DLD1 (cell line): ENCODE measurements at regions not wholly inside any gene's neighbourhood (a gene's known extent, or its start where the extent isn't known, plus 50 kb on each side); places are given as distances from the start of the nearest gene placed in this dataset.
"Not testable (repeated sequence)": the region's sequence is repeated elsewhere in the genome, so short reads cannot be mapped to it uniquely, and the experiment has no call there.

Source experiments
- in situ Hi-C: cut with HindIII; loops from 2 replicates; pipeline ENCODE4 v1.10.0; 2017; ENCODE audit warnings: low sequenced_read_pairs

- in situ Hi-C loops = no loop called here
Observed at GRCh38 chr1:229159668-229160544, 111.0 kb upstream of the RAB4A start.

DNA sequence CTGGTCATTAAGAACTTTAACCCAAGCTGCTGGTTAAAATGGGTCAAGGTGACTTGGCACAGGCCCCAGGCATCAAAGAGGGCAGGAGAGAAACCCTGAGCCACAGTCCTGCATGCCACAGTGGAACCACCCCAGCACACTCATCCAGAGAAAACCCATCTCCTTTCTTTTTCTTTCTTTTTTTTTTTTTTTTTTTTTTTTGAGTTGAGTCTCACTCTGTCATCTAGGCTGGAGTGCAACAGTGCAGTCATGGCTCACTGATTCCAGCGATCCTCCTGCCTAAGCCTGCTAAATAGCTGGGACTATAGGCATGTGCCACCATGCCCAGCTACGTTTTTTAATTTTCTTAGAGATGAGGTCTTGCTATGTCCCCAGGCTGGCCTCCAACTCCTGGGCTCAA, 109.2 kb upstream of the RAB4A start:
- in situ Hi-C loops = no loop called here

GRCh38 chr1:229162825-229163515, 107.9 kb upstream of the RAB4A start:
- in situ Hi-C loops = no loop called here

GRCh38 chr1:229164348-229164747, 106.6 kb upstream of the RAB4A start:
- in situ Hi-C loops = no loop called here

DNA sequence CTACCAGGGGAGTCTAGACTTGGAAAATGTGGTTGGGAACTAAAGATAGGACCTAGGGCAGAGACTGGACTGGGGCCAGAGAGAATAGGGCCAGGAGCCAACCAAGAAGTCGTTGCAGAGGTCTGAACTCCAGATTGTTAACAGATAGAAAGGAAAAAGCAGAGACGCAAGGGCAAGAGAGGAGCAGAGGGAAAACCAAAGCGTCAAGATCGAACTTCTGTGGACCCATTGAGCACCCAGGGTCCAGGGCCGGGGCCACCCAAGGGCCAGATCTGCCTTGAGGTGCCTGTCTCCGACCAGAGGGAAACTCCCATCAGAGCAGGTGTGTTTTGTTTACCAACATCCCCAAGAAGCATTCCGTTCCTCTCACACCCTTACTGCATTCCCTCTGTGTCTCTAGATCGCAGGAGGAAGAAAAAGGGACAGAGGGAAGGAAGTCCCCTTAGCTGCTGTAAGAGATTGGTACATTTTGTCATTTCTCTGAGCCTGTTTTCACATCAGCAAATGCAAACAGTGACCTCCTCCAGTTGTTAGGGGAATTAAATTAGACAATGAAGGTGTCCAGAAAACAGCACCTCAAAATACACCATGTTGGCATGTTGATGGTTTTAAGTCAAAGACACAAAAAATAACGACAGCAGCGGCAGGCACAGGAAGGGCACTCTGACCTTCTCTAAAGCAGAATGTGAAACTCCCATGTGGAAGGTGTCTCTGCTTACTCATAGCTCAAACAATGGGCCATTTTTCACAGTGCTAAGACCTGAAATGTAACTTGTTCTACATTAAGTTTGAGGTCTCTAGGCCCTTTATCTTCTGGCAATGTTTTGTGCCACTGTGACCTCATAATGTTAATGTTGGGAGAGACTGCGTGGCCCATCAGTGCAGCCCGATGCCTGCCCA, 105.8 kb upstream of the RAB4A start:
- in situ Hi-C loops = loop anchor here (5.0 kb wide), 1 partner anchor 62 kb away; no protein-coding TSS in a partner anchor

- in situ Hi-C loops = loop anchor here (5.0 kb wide), 1 partner anchor 60 kb away; no protein-coding TSS in a partner anchor
Observed at GRCh38 chr1:229167318-229167717, 103.6 kb upstream of the RAB4A start.

DNA sequence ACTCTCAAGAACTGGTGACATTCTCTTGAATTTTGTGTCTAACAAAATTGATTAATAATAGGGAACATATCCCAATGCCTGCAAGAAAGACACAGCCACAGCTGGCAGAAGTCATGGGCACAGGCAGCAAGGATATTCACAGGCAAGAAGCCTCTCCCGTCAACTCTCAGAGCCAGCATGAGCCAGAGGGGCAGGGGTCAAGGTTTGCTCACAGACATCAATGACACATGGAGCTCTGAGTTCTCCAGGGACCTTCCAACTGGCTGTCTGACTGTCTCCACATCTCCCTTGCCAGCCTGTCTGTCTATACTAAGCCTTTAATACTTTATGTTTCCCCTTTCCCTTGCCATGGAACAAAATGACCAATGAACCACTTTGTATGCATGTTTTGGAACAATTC, 101.5 kb upstream of the RAB4A start:
- in situ Hi-C loops = loop anchor here (5.0 kb wide), 1 partner anchor 58 kb away; no protein-coding TSS in a partner anchor

GRCh38 chr1:229170274-229170673, 100.6 kb upstream of the RAB4A start:
- in situ Hi-C loops = no loop called here

GRCh38 chr1:229170778-229171505, 100.0 kb upstream of the RAB4A start:
- in situ Hi-C loops = no loop called here

DNA sequence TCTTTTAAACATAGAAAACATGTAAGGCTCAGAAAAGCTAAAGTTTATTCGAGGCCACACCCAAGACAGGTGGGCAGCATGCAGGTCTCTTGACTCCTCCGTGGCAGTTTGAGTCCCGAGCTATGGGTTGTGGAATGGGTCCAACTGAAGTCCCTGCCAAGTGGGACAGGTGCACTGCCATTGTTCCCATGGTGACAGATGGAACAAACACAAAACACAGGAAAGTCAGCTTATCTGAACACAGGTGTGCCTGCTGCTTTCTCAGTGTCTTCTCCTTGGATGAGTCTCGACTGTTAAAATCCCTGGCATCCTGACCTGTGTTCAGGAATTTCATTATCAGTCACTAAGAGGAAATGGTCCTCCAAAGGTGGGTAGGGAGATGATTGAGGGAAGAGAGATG, 99.0 kb upstream of the RAB4A start:
- in situ Hi-C loops = no loop called here

- in situ Hi-C loops = not testable (repeated sequence)
Observed at GRCh38 chr1:229173491-229174476, 97.1 kb upstream of the RAB4A start.

GRCh38 chr1:229175297-229175696, 95.6 kb upstream of the RAB4A start:
- in situ Hi-C loops = not testable (repeated sequence)

DNA sequence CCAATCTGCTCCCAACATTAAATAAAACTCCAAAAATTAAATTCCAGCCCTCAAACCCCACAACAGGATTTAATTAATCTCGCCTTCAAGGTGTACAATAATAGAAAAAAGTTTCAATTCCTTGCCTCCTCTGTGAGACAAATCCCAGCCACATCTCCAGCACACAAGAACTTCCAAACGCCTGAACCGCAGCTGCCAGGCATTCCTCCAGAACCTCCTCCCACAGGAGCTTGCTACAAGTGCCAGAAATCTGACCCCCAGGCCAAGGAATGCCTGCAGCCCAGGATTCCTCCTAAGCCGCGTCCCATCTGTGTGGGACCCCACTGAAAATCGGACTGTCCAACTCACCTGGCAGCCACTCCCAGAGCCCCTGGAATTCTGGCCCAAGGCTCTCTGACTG, 94.5 kb upstream of the RAB4A start:
- in situ Hi-C loops = not testable (repeated sequence)

DNA sequence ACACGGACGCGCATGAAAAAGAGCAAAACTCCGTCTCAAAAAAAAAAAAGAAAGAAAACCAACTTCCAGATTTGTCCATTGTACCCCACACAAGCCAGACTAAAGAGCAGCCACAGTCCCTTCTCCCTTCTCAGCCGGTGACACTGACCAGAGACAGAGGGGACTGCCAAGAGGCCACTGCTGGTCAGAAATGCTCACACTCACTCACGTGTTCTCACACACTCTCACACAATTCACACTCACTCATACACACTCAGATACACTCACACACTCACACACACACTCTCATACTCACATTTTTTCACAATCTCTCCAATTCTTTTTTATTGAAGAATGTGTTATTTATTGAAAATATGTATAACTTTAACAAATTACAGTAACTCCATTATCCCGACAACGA, 90.8 kb upstream of the RAB4A start:
- in situ Hi-C loops = no loop called here

- in situ Hi-C loops = no loop called here
Observed at GRCh38 chr1:229181419-229181818, 89.5 kb upstream of the RAB4A start.

DNA sequence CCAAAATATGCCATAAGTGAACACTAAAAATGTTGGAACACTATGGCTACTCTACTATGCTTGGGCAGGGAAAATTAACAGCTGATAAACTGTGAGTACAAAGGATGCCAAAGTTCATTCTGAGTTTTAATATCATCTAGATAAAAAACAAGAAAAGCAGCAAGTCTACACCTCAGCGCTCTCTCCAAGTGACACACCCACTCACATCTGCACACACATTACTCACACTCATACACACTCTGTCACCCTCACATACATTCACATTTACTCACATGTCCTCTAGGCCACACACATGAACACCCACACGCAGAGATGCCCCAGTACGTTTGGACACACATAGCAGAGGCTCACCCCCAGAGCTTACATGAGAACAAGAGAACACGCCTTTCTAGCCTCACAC, 87.3 kb upstream of the RAB4A start:
- in situ Hi-C loops = no loop called here

DNA sequence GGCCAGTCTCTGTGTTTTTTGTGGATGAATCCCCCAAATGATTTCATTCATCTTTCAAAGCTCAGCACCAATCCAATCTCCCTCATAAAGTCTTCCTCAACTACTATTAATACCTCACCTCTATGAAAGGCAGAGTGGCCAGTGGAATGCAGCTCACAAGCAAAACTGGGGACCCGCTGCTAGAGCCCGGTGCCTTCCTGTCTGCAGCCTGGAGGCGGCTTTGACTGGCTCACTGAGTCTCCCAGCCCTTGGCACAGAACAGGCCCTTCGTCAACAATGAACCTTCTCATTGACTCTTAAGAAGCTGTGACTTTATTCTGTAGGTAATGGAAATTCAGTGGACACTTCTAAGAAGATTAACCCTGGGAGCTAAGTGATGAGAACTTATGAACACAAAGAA, 86.8 kb upstream of the RAB4A start:
- in situ Hi-C loops = no loop called here

DNA sequence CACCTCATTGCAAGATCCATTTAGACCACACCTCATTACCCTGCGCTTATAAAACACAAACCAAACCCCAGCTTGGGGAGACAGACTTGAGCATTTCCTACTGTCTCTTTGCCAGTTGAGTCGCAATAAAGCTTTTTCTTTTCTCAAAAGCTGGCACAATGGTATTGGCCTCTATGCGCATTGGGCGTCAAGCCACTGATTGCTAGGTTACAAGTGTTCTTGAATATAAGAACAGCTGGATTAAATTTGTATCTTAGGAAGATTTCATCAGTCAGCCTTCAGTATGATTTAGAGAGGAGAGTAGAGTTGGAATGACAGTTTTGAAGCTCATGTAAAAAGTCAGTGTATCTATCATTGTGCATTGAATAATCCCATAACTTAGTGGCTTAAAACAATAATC, 84.9 kb upstream of the RAB4A start:
- in situ Hi-C loops = no loop called here

- in situ Hi-C loops = no loop called here
Observed at GRCh38 chr1:229186373-229187056, 84.4 kb upstream of the RAB4A start.
